ENCODE measurements at regions not wholly inside any gene's neighbourhood (a gene's known extent, or its start where the extent isn't known, plus 50 kb on each side); places are given as distances from the start of the nearest gene placed in this dataset.

- WGBS, 2 donors: 50 to 62% methylated on average over 2 of the region's 2 CpGs
- Histone ChIP-seq H3K27ac (no peak overlapping the region), H3K27me3 (no peaks in the 10 kb centered on the region), H3K36me3 (no peaks in the 10 kb centered on the region), H3K4me1 (no peaks in the 10 kb centered on the region), H3K9me3 (no peaks in the 10 kb centered on the region), H3K4me3 (no peak overlapping the region)
- TF ChIP-seq POLR2A (IDR thresholded peaks at IDR 0.05) (no peak), EP300 (IDR thresholded peaks at IDR 0.05) (no peak), CTCF (IDR thresholded peaks at IDR 0.05) (no peak)
- DNase-seq (ENCODE audit: low spot score in 2 of 2): no peak
These were observed 1577.5 kb upstream of the PRR20A start for GRCh38 chr13:55563267-55563666.

- Histone ChIP-seq H3K9me3 (no peaks in the 10 kb centered on the region), H3K27ac (no peak overlapping the region), H3K36me3 (no peaks in the 10 kb centered on the region), H3K4me1 (no peaks in the 10 kb centered on the region), H3K4me3 (no peak overlapping the region), H3K27me3 (no peaks in the 10 kb centered on the region)
- no peak for DNase-seq (ENCODE audit: low spot score in 2 of 2)
- 90% methylated on average over 2 of the region's 2 CpGs for whole genome bisulfite sequencing, 2 donors
- TF ChIP-seq POLR2A (IDR thresholded peaks at IDR 0.05) (no peak), CTCF (IDR thresholded peaks at IDR 0.05) (no peak), EP300 (IDR thresholded peaks at IDR 0.05) (no peak)
These were observed 1574.4 kb upstream of the PRR20A start for GRCh38 chr13:55566334-55566733.

GRCh38 chr13:55566779-55567178 is 1573.9 kb upstream of the PRR20A start:
- no peak for TF ChIP-seq POLR2A (IDR thresholded peaks at IDR 0.05)
- TF ChIP-seq CTCF (IDR thresholded peaks at IDR 0.05): no peak
- no peak for TF ChIP-seq EP300 (IDR thresholded peaks at IDR 0.05)
- no peak overlapping the region for H3K27ac ChIP-seq
- H3K4me3 ChIP-seq: no peak overlapping the region
- H3K4me1 ChIP-seq: no peaks in the 10 kb centered on the region
- no peaks in the 10 kb centered on the region for H3K9me3 ChIP-seq
- no peaks in the 10 kb centered on the region for H3K36me3 ChIP-seq
- H3K27me3 ChIP-seq: no peaks in the 10 kb centered on the region
- 91 to 94% methylated on average over 3 of the region's 3 CpGs for WGBS, 2 donors
- no peak for DNase-seq (ENCODE audit: low spot score in 2 of 2)

- Histone ChIP-seq H3K27me3 (no peaks in the 10 kb centered on the region), H3K27ac (no peak overlapping the region), H3K4me1 (no peaks in the 10 kb centered on the region), H3K36me3 (no peaks in the 10 kb centered on the region), H3K9me3 (no peaks in the 10 kb centered on the region), H3K4me3 (no peak overlapping the region)
- no peak for DNase-seq (ENCODE audit: low spot score in 2 of 2)
- TF ChIP-seq CTCF (IDR thresholded peaks at IDR 0.05) (no peak), EP300 (IDR thresholded peaks at IDR 0.05) (no peak), POLR2A (IDR thresholded peaks at IDR 0.05) (no peak)
- 73% methylated on average over 5 of the region's 5 CpGs for WGBS, 2 donors
These were observed 1572.7 kb upstream of the PRR20A start for GRCh38 chr13:55567721-55568625.

GRCh38 chr13:55569082-55569481 is 1571.6 kb upstream of the PRR20A start:
- DNase-seq (ENCODE audit: low spot score in 2 of 2): no peak
- Histone ChIP-seq H3K4me3 (no peak overlapping the region), H3K27me3 (no peaks in the 10 kb centered on the region), H3K9me3 (no peaks in the 10 kb centered on the region), H3K4me1 (no peaks in the 10 kb centered on the region), H3K27ac (no peak overlapping the region), H3K36me3 (no peaks in the 10 kb centered on the region)
- TF ChIP-seq CTCF (IDR thresholded peaks at IDR 0.05): no peak
- TF ChIP-seq EP300 (IDR thresholded peaks at IDR 0.05): no peak
- no peak for TF ChIP-seq POLR2A (IDR thresholded peaks at IDR 0.05)

Measured in tibial nerve (tissue), 4 donors.